ENCODE measurements at regions not wholly inside any gene's neighbourhood (a gene's known extent, or its start where the extent isn't known, plus 50 kb on each side); places are given as distances from the start of the nearest gene placed in this dataset.
A peak's percentile ranks its signal among the peaks of the same experiment; 100 is the strongest.
"Not testable (repeated sequence)": the region's sequence is repeated elsewhere in the genome, so short reads cannot be mapped to it uniquely, and the experiment has no call there.

DNA sequence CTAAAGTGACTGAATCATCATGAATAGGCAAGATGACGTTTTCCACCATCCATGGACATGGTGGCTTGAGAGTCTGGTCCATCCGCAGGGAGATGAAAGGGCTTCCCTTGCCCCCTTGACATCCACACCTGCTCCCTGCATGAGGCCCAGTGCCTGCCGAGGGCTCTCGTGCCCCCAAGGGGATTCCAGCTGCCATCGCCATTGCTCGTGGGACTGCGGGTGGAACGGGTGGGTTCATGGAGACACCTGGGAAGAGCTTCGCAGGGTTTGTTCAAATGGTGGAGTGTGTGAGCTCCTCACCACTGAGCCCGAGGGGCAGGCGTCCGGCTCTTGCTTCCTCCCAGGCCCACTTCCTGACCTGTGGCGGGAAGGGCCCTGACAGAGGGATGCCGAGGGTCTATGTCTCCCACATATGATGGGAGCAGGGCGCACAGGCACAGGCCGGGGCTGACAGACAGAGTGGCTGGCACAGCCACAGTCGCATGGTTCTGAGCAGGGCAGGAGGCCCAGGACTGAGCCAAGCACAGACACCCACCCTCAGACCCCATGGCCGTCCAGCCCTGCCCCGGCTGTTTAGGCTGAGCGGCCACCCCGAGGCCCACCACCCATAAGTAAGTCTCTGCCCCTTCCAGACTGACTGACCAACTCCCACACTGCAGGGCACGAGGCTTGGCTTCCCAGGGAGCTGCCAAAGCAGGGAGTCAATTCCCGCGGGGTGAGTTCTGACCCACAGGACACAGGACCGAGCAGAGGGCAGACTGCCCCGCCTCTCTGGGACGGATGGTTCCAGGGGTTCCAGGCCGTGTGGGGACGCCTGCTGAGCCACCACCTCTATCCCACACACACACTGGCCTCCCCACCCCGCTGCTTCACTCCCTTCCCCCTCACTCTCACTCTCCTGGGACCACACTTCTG lies 70.0 kb upstream of the PPP1R26 start:
- H3K27ac ChIP-seq = no peak overlapping the region
- H3K36me3 ChIP-seq (replicated peaks; ENCODE audit: insufficient read depth, low read depth) = no peaks in the 10 kb centered on the region
- no peaks in the 10 kb centered on the region for H3K79me2 ChIP-seq
- H3K4me2 ChIP-seq = no peak overlapping the region
- H2AFZ ChIP-seq = no peak overlapping the region
- H3K9me3 ChIP-seq (ENCODE audit: low read depth) = no peaks in the 10 kb centered on the region
- no peaks in the 10 kb centered on the region for H3K9me2 ChIP-seq (replicated peaks; ENCODE audit: insufficient read depth)
- H4K20me1 ChIP-seq (ENCODE audit: insufficient read depth, poor library complexity, severe bottlenecking) = no peaks in the 10 kb centered on the region
- no peak overlapping the region for H3K4me3 ChIP-seq
- H3K27me3 ChIP-seq = peaks cover 6% of the 10 kb centered on the region
- TF ChIP-seq EZH2phosphoT487 (IDR thresholded peaks at IDR 0.05; ENCODE audit: low read depth, severe bottlenecking, unreplicated experiment) (no peak), EZH2 (IDR thresholded peaks at IDR 0.05; ENCODE audit: borderline replicate concordance) (no peak)
- TF ChIP-seq, protein P1, sequence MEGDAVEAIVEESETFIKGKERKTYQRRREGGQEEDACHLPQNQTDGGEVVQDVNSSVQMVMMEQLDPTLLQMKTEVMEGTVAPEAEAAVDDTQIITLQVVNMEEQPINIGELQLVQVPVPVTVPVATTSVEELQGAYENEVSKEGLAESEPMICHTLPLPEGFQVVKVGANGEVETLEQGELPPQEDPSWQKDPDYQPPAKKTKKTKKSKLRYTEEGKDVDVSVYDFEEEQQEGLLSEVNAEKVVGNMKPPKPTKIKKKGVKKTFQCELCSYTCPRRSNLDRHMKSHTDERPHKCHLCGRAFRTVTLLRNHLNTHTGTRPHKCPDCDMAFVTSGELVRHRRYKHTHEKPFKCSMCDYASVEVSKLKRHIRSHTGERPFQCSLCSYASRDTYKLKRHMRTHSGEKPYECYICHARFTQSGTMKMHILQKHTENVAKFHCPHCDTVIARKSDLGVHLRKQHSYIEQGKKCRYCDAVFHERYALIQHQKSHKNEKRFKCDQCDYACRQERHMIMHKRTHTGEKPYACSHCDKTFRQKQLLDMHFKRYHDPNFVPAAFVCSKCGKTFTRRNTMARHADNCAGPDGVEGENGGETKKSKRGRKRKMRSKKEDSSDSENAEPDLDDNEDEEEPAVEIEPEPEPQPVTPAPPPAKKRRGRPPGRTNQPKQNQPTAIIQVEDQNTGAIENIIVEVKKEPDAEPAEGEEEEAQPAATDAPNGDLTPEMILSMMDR (IDR thresholded peaks at IDR 0.05; ENCODE audit: poor library complexity) = no peak
- DNase-seq (ENCODE audit: low spot score) = peak; percentile 3
- 88% methylated on average over 29 of the region's 30 CpGs for WGBS (ENCODE audit: low lambda C conversion rate, missing lambda C conversion rate)
- no peaks in the 10 kb centered on the region for H3K4me1 ChIP-seq (ENCODE audit: insufficient read depth)

GRCh38 chr9:135410421-135410820 lies 69.2 kb upstream of the PPP1R26 start:
- DNase-seq (ENCODE audit: low spot score) = no peak
- Histone ChIP-seq H3K27me3 (peaks cover 6% of the 10 kb centered on the region), H3K79me2 (no peaks in the 10 kb centered on the region), H3K36me3 (replicated peaks; ENCODE audit: insufficient read depth, low read depth) (no peaks in the 10 kb centered on the region), H2AFZ (no peak overlapping the region), H4K20me1 (ENCODE audit: insufficient read depth, poor library complexity, severe bottlenecking) (no peaks in the 10 kb centered on the region), H3K4me3 (no peak overlapping the region), H3K27ac (no peak overlapping the region), H3K9me2 (replicated peaks; ENCODE audit: insufficient read depth) (no peaks in the 10 kb centered on the region), H3K9me3 (ENCODE audit: low read depth) (no peaks in the 10 kb centered on the region), H3K4me2 (no peak overlapping the region), H3K4me1 (ENCODE audit: insufficient read depth) (no peaks in the 10 kb centered on the region)
- TF ChIP-seq, protein P1 (IDR thresholded peaks at IDR 0.05; ENCODE audit: poor library complexity) = no peak
- TF ChIP-seq EZH2 (IDR thresholded peaks at IDR 0.05; ENCODE audit: borderline replicate concordance) (no peak), EZH2phosphoT487 (IDR thresholded peaks at IDR 0.05; ENCODE audit: low read depth, severe bottlenecking, unreplicated experiment) (no peak)
- WGBS (ENCODE audit: low lambda C conversion rate, missing lambda C conversion rate) = 86% methylated on average over 7 of the region's 7 CpGs

- TF ChIP-seq, protein P1 (IDR thresholded peaks at IDR 0.05; ENCODE audit: poor library complexity) = no peak
- TF ChIP-seq EZH2 (IDR thresholded peaks at IDR 0.05; ENCODE audit: borderline replicate concordance) (no peak), EZH2phosphoT487 (IDR thresholded peaks at IDR 0.05; ENCODE audit: low read depth, severe bottlenecking, unreplicated experiment) (no peak)
- Histone ChIP-seq H3K27me3 (peaks cover 6% of the 10 kb centered on the region), H3K27ac (no peak overlapping the region), H3K36me3 (replicated peaks; ENCODE audit: insufficient read depth, low read depth) (no peaks in the 10 kb centered on the region), H2AFZ (no peak overlapping the region), H3K79me2 (no peaks in the 10 kb centered on the region), H3K4me3 (no peak overlapping the region), H4K20me1 (ENCODE audit: insufficient read depth, poor library complexity, severe bottlenecking) (no peaks in the 10 kb centered on the region), H3K9me3 (ENCODE audit: low read depth) (no peaks in the 10 kb centered on the region), H3K4me2 (no peak overlapping the region), H3K4me1 (ENCODE audit: insufficient read depth) (no peaks in the 10 kb centered on the region), H3K9me2 (replicated peaks; ENCODE audit: insufficient read depth) (no peaks in the 10 kb centered on the region)
- 88% methylated on average over 20 of the region's 20 CpGs for WGBS (ENCODE audit: low lambda C conversion rate, missing lambda C conversion rate)
- peak; percentile 2 for DNase-seq (ENCODE audit: low spot score)
These were observed 68.6 kb upstream of the PPP1R26 start for GRCh38 chr9:135410831-135411473.

- H3K4me1 ChIP-seq (ENCODE audit: insufficient read depth); H3K4me2 ChIP-seq; H2AFZ ChIP-seq; H3K9me3 ChIP-seq (ENCODE audit: low read depth); H3K79me2 ChIP-seq; H3K9me2 ChIP-seq (replicated peaks; ENCODE audit: insufficient read depth); H3K27me3 ChIP-seq; H3K4me3 ChIP-seq; DNase-seq (ENCODE audit: low spot score); H4K20me1 ChIP-seq (ENCODE audit: insufficient read depth, poor library complexity, severe bottlenecking); H3K27ac ChIP-seq; H3K36me3 ChIP-seq (replicated peaks; ENCODE audit: insufficient read depth, low read depth): not testable (repeated sequence)
- 93% methylated on average over 7 of the region's 7 CpGs for WGBS (ENCODE audit: low lambda C conversion rate, missing lambda C conversion rate)
These were observed 68.0 kb upstream of the PPP1R26 start for GRCh38 chr9:135411605-135412004.
